DMS153 treated with DMSO at 0.1 percent for 48 hours (cell line): ENCODE measurements at regions not wholly inside any gene's neighbourhood (a gene's known extent, or its start where the extent isn't known, plus 50 kb on each side); places are given as distances from the start of the nearest gene placed in this dataset.
"Not testable (repeated sequence)": the region's sequence is repeated elsewhere in the genome, so short reads cannot be mapped to it uniquely, and the experiment has no call there.

Source experiments
- DNase-seq: peaks from one replicate; lab custom pipeline; 2025; ENCODE audit not compliant: unreplicated experiment; lab: John Stamatoyannopoulos, UW

GRCh38 chr20:12786276-12786675, 222.5 kb upstream of the SPTLC3 start:
- DNase-seq: no peak

GRCh38 chr20:12788632-12789299, 220.0 kb upstream of the SPTLC3 start:
- no peak for DNase-seq

- DNase-seq: no peak
Observed at GRCh38 chr20:12790859-12791258, 217.9 kb upstream of the SPTLC3 start.

GRCh38 chr20:12798286-12798685, 210.5 kb upstream of the SPTLC3 start:
- DNase-seq: no peak

GRCh38 chr20:12808006-12808567, 200.7 kb upstream of the SPTLC3 start:
- no peak for DNase-seq

- DNase-seq: no peak
Observed at GRCh38 chr20:12815231-12815768, 193.5 kb upstream of the SPTLC3 start.

GRCh38 chr20:12815778-12816408, 192.9 kb upstream of the SPTLC3 start:
- no peak for DNase-seq

GRCh38 chr20:12821249-12821648, 187.5 kb upstream of the SPTLC3 start:
- DNase-seq: no peak

GRCh38 chr20:12823734-12824133, 185.0 kb upstream of the SPTLC3 start:
- DNase-seq: no peak

- DNase-seq: no peak
Observed at GRCh38 chr20:12824328-12825225, 184.2 kb upstream of the SPTLC3 start.

- DNase-seq: no peak
Observed at GRCh38 chr20:12825226-12825595, 183.6 kb upstream of the SPTLC3 start.

- peak; percentile 20 for DNase-seq
Observed at GRCh38 chr20:12827816-12828385, 180.9 kb upstream of the SPTLC3 start.

- DNase-seq: no peak
Observed at GRCh38 chr20:12829170-12829569, 179.6 kb upstream of the SPTLC3 start.

- no peak for DNase-seq
Observed at GRCh38 chr20:12833861-12834260, 174.9 kb upstream of the SPTLC3 start.

- no peak for DNase-seq
Observed at GRCh38 chr20:12835999-12836398, 172.8 kb upstream of the SPTLC3 start.

GRCh38 chr20:12837646-12838045, 171.1 kb upstream of the SPTLC3 start:
- DNase-seq: no peak

GRCh38 chr20:12838261-12838866, 170.4 kb upstream of the SPTLC3 start:
- DNase-seq: no peak

- no peak for DNase-seq
Observed at GRCh38 chr20:12847872-12848271, 160.9 kb upstream of the SPTLC3 start.

GRCh38 chr20:12849225-12849910, 159.4 kb upstream of the SPTLC3 start:
- DNase-seq: no peak

GRCh38 chr20:12857643-12858042, 151.1 kb upstream of the SPTLC3 start:
- DNase-seq: not testable (repeated sequence)
